Breast epithelium (tissue), 4 donors: ENCODE measurements at regions not wholly inside any gene's neighbourhood (a gene's known extent, or its start where the extent isn't known, plus 50 kb on each side); places are given as distances from the start of the nearest gene placed in this dataset.

ENCODE experiments used
- DNase-seq, 2 donors: peaks; one replicate each; pipeline ENCODE4 v3.0.0-alpha.2; 2019; ENCODE audit warnings: low spot score in 2 of 2
- H3K27ac ChIP-seq, 2 donors: fragments of 200-600 bp; sonication (generic) in 1 of 2; one replicate each; pipeline ENCODE4 v1.5.1; 2016 to 2019; ENCODE audit warnings: mild to moderate bottlenecking in 1 of 2
- H3K27me3 ChIP-seq, 2 donors: fragments of 200-600 bp; sonication (generic) in 1 of 2; one replicate each; pipeline versions ENCODE4 v1.5.1 to v1.6.0; 2017 to 2019; ENCODE audit warnings: control low read depth in 1 of 2, mild to moderate bottlenecking in 1 of 2
- H3K36me3 ChIP-seq: fragments of 200-600 bp; one replicate; pipeline ENCODE4 v1.5.1; 2019
- H3K4me1 ChIP-seq, 2 donors: fragments of 200-600 bp; sonication (generic); one replicate each; pipeline ENCODE4 v1.5.1; 2016 to 2019; ENCODE audit warnings: control low read depth in 1 of 2
- H3K4me3 ChIP-seq, 3 donors: fragments of 200-600 bp; sonication (generic); 1 replicate in 2 of 3; 2 replicates in 1 of 3; pipeline ENCODE4 v1.5.1; 2016 to 2019; ENCODE audit warnings: mild to moderate bottlenecking in 3 of 3, moderate library complexity in 2 of 3
- H3K9me3 ChIP-seq, 2 donors: fragments of 200-600 bp; sonication (generic) in 1 of 2; one replicate each; pipeline ENCODE4 v1.5.1; 2016 to 2019; ENCODE audit warnings: control low read depth in 1 of 2
- CTCF ChIP-seq, 3 donors: fragments of 450-650 bp; IDR thresholded peaks; one replicate each; pipeline ENCODE4 v1.5.1; 2016 to 2017; ENCODE audit warnings: antibody characterized with exemption in 3 of 3, mild to moderate bottlenecking in 3 of 3, moderate library complexity in 3 of 3
- POLR2A ChIP-seq: fragments of 450-650 bp; IDR thresholded peaks from one replicate; pipeline ENCODE4 v1.6.1; 2016; ENCODE audit warnings: antibody characterized with exemption, mild to moderate bottlenecking, moderate library complexity
- POLR2AphosphoS5 ChIP-seq, 3 donors: sonication (generic); formaldehyde crosslinking; IDR thresholded peaks; one replicate each; pipeline ENCODE4 v1.6.1; 2017; ENCODE audit warnings: antibody characterized with exemption in 3 of 3
- intact Hi-C: fragments of 100-400 bp; cut with DNase I; formaldehyde crosslinking; loops from one replicate; pipeline ENCODE4 v1.15.1; 2023; ENCODE audit warnings: low total_unique reads

DNA sequence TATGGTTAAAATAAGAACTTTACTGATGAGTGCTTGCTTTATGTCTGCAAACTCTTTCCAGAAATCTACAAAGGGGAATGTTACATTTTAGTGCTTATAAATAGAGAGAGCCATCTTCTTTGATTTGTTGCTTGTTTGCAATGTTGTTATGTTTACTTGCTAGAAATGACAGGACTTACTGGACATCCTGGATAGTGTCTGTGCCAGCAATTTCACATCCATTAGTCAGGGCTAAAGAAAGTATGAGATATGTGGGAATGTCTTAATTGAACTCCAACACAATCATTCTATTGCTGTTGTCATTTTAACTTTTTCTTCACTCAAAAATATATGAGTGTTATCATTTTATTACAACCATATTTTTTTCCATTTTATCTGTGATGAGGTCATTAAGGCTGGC, 453.2 kb downstream of the TNS3 start:
- Histone ChIP-seq H3K9me3 (no peaks in the 10 kb centered on the region), H3K36me3 (no peaks in the 10 kb centered on the region), H3K27me3 (no peaks in the 10 kb centered on the region), H3K27ac (no peak overlapping the region), H3K4me1 (no peaks in the 10 kb centered on the region), H3K4me3 (no peak overlapping the region)
- intact Hi-C loops, result no loop called here
- no peak for DNase-seq
- TF ChIP-seq CTCF (IDR thresholded peaks at IDR 0.05) (no peak), POLR2AphosphoS5 (IDR thresholded peaks at IDR 0.05) (no peak), POLR2A (no peak)

DNA sequence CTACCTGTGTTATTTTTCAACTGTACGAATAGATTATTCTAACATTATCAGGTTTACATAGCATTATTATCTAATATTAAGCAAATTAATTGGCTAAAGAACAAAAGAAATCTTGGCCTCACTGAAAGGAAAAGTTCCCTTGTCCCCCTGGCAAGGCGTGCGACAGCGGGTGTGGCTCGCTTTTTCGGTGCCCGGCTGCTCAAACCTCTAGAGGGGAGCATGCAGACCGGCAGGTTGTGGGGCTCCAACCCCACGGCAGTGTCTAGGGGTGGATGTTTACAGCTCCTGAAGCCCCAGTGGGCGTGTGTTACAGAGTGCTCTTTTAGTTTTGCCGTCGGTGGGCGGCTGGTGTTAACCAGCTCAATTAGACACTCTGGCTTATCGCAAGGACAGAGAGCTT, 456.4 kb downstream of the TNS3 start:
- Histone ChIP-seq H3K36me3 (no peaks in the 10 kb centered on the region), H3K9me3 (no peaks in the 10 kb centered on the region), H3K27ac (no peak overlapping the region), H3K27me3 (no peaks in the 10 kb centered on the region), H3K4me3 (no peak overlapping the region), H3K4me1 (no peaks in the 10 kb centered on the region)
- TF ChIP-seq CTCF (IDR thresholded peaks at IDR 0.05) (no peak), POLR2A (no peak), POLR2AphosphoS5 (IDR thresholded peaks at IDR 0.05) (no peak)
- intact Hi-C loops, result no loop called here
- no peak for DNase-seq

- Histone ChIP-seq H3K27ac (no peak overlapping the region), H3K9me3 (no peaks in the 10 kb centered on the region), H3K4me3 (no peak overlapping the region), H3K4me1 (no peaks in the 10 kb centered on the region), H3K27me3 (no peaks in the 10 kb centered on the region), H3K36me3 (no peaks in the 10 kb centered on the region)
- intact Hi-C loops, result no loop called here
- DNase-seq, result no peak
- no peak for TF ChIP-seq POLR2AphosphoS5 (IDR thresholded peaks at IDR 0.05)
- TF ChIP-seq POLR2A, result no peak
- TF ChIP-seq CTCF (IDR thresholded peaks at IDR 0.05), result no peak
These were observed 462.5 kb downstream of the TNS3 start for GRCh38 chr7:47119261-47119865.

DNA sequence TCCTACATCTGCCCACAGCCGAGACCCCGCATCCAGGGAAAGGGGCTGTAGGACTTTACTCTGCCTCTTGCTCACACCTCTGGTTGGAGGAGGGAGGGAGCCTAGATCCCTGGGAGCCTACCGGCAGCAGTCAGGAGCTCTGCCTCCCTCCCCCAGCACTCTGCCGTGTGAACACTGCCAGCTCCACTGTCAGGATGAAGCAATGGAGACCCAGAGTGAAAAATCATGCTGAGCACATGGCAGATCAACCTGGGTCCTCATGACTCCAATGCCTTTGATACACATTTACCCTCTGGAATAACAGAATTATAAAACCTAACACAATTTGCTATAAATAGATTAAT, 477.7 kb downstream of the TNS3 start:
- peaks cover 0 to 3% of the 10 kb centered on the region in 2 donors for H3K9me3 ChIP-seq
- no peak for DNase-seq
- intact Hi-C loops, result no loop called here
- TF ChIP-seq POLR2AphosphoS5 (IDR thresholded peaks at IDR 0.05), result no peak
- no peak for TF ChIP-seq CTCF (IDR thresholded peaks at IDR 0.05)
- no peak for TF ChIP-seq POLR2A
- H3K4me3 ChIP-seq, result no peak overlapping the region
- H3K4me1 ChIP-seq, result no peaks in the 10 kb centered on the region
- no peaks in the 10 kb centered on the region for H3K27me3 ChIP-seq
- no peak overlapping the region for H3K27ac ChIP-seq
- H3K36me3 ChIP-seq, result no peaks in the 10 kb centered on the region

GRCh38 chr7:47103498-47104205, 478.3 kb downstream of the TNS3 start:
- TF ChIP-seq POLR2AphosphoS5 (IDR thresholded peaks at IDR 0.05) (no peak), POLR2A (no peak), CTCF (IDR thresholded peaks at IDR 0.05) (no peak)

More at GRCh38 chr7:47103498-47104205, 478.3 kb downstream of the TNS3 start:
- no peaks in the 10 kb centered on the region for H3K4me1 ChIP-seq
- no peaks in the 10 kb centered on the region for H3K36me3 ChIP-seq
- intact Hi-C loops, result no loop called here
- no peak overlapping the region for H3K27ac ChIP-seq
- peaks cover 0 to 3% of the 10 kb centered on the region in 2 donors for H3K9me3 ChIP-seq
- no peaks in the 10 kb centered on the region for H3K27me3 ChIP-seq
- DNase-seq, result no peak
- no peak overlapping the region for H3K4me3 ChIP-seq
